CD4-positive, CD25-positive, alpha-beta regulatory T cell (primary cell): ENCODE measurements at regions not wholly inside any gene's neighbourhood (a gene's known extent, or its start where the extent isn't known, plus 50 kb on each side); places are given as distances from the start of the nearest gene placed in this dataset.
A peak's percentile ranks its signal among the peaks of the same experiment; 100 is the strongest.

ENCODE experiments used
- ATAC-seq, 2 donors: fragments of 150-1000 bp; cut with Tn5 transposase; one replicate each; pipeline ENCODE4 v1.10.0; 2021; ENCODE audit warnings: low read depth in 2 of 2, moderate number of reproducible peaks in 2 of 2, moderate library complexity in 1 of 2
- DNase-seq, 3 donors: peaks; one replicate each; pipeline versions ENCODE4 v3.0.0 to v3.0.0-alpha.2; 2012 to 2022; ENCODE audit warnings: mixed read lengths in 1 of 3
- H3K27ac ChIP-seq: one replicate; pipeline ENCODE4 v1.7.0; 2013; ENCODE audit warnings: mild to moderate bottlenecking, low read length; ENCODE audit not compliant: insufficient read depth, poor library complexity, severe bottlenecking
- H3K27me3 ChIP-seq: one replicate; pipeline ENCODE4 v1.7.0; 2013; ENCODE audit warnings: low read length; ENCODE audit not compliant: control insufficient read depth, insufficient read depth
- H3K36me3 ChIP-seq: one replicate; pipeline ENCODE4 v1.7.0; 2013; ENCODE audit warnings: mild to moderate bottlenecking, low read length, moderate library complexity; ENCODE audit not compliant: control insufficient read depth, insufficient read depth
- H3K4me1 ChIP-seq: 2 replicates; pipeline ENCODE4 v1.7.0; 2013; ENCODE audit warnings: mild to moderate bottlenecking, low read length; ENCODE audit not compliant: insufficient read depth, control insufficient read depth, poor library complexity, severe bottlenecking
- H3K4me3 ChIP-seq: one replicate; pipeline ENCODE4 v1.7.0; 2013; ENCODE audit warnings: low read depth, mild to moderate bottlenecking, low read length, moderate library complexity
- H3K9me3 ChIP-seq, 2 experiments: 1 replicate in 1 of 2; 2 replicates in 1 of 2; pipeline ENCODE4 v1.7.0; 2013; ENCODE audit warnings: low read length in 2 of 2, mild to moderate bottlenecking in 1 of 2, moderate library complexity in 1 of 2; ENCODE audit not compliant: control insufficient read depth in 2 of 2
- H3K27ac Mint-ChIP-seq, 3 donors: one replicate each; pipeline ENCODE4 v1.8.0; 2020 to 2022; ENCODE audit warnings: mild to moderate bottlenecking in 3 of 3, mixed read lengths in 3 of 3, moderate library complexity in 2 of 3
- H3K27me3 Mint-ChIP-seq: one replicate; pipeline ENCODE4 v1.8.0; 2022; ENCODE audit warnings: mild to moderate bottlenecking, mixed read lengths
- H3K36me3 Mint-ChIP-seq: one replicate; pipeline ENCODE4 v1.8.0; 2020; ENCODE audit warnings: mixed read lengths
- H3K4me1 Mint-ChIP-seq, 4 donors: one replicate each; pipeline ENCODE4 v1.8.0; 2020 to 2022; ENCODE audit warnings: mixed read lengths in 4 of 4, mild to moderate bottlenecking in 1 of 4
- H3K4me3 Mint-ChIP-seq, 4 donors: one replicate each; pipeline ENCODE4 v1.8.0; 2020 to 2022; ENCODE audit warnings: mild to moderate bottlenecking in 4 of 4, mixed read lengths in 4 of 4, moderate library complexity in 3 of 4
- H3K9me3 Mint-ChIP-seq, 7 donors: one replicate each; pipeline ENCODE4 v1.8.0; 2020 to 2022; ENCODE audit warnings: mixed read lengths in 7 of 7, mild to moderate bottlenecking in 3 of 7, moderate library complexity in 2 of 7

DNA sequence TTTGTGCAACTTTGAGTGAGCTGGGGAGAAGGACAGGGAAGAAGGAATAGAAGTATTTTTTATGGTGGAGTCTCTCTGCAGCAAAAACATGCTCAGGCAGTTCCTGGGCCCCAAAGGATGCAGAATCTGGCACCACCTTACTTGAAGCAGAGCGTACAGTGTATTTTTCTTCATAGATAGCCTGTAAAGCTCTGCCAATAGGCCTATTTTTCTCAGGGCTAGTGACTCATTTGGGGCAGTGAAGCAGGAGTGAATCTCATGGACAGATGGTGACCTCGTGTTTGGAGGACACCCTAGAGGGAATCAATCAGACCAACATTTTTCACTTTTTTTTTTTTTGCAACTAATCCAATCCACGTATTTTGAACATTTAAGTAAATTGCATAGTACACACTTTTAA, 268.1 kb upstream of the CXCR4 start:
- Mint-ChIP-seq H3K4me1 (peaks cover 5 to 54% (median 46%) of the 10 kb centered on the region in 4 donors), H3K27me3 (peaks cover 4% of the 10 kb centered on the region), H3K36me3 (no peaks in the 10 kb centered on the region), H3K4me3 (no peak overlapping the region), H3K27ac (no peak overlapping the region), H3K9me3 (no peaks in the 10 kb centered on the region)
- no peaks in the 10 kb centered on the region for H3K9me3 ChIP-seq
- no peaks in the 10 kb centered on the region for H3K27me3 ChIP-seq
- H3K36me3 ChIP-seq = no peaks in the 10 kb centered on the region
- no peak overlapping the region for H3K4me3 ChIP-seq
- DNase-seq = no peak
- no peak for ATAC-seq
- H3K4me1 ChIP-seq = peaks cover 36% of the 10 kb centered on the region
- no peak overlapping the region for H3K27ac ChIP-seq

- Mint-ChIP-seq H3K4me1 (peaks cover 5 to 46% (median 37%) of the 10 kb centered on the region in 4 donors), H3K27me3 (peaks cover 4% of the 10 kb centered on the region), H3K36me3 (no peaks in the 10 kb centered on the region), H3K27ac (peak overlapping the region in 2 of 3 donors; percentile 95 to 98), H3K4me3 (peak overlapping the region; percentile 9 to 78 (median 38)), H3K9me3 (no peaks in the 10 kb centered on the region)
- no peak overlapping the region for H3K27ac ChIP-seq
- no peaks in the 10 kb centered on the region for H3K36me3 ChIP-seq
- no peaks in the 10 kb centered on the region for H3K9me3 ChIP-seq
- H3K27me3 ChIP-seq = no peaks in the 10 kb centered on the region
- peaks cover 36% of the 10 kb centered on the region for H3K4me1 ChIP-seq
- DNase-seq (peak; percentile 30 to 78 (median 73)), ATAC-seq (peak; percentile 76 to 81)
- peak overlapping the region; percentile 38 for H3K4me3 ChIP-seq
These were observed 266.8 kb upstream of the CXCR4 start for GRCh38 chr2:136384531-136385303.

DNA sequence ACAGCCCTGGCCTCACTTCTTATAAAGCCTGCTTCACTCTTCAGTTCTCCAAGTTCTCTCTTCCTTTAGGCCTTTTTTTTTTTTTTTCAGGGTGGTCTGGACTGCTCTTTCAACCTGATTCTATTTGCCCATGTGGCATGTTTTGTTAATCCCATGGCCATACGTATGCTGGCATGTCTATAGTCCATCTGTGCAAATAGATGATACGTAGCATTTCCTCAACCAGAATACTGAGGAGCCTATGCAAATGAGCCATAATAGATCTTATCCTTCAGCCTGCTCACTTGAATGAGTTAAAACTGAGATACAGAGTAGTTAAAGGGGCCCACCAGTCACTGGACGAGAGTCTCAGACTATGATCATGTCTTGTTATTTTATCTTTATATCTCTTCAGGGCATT, 265.2 kb upstream of the CXCR4 start:
- ATAC-seq (no peak), DNase-seq (no peak)
- no peaks in the 10 kb centered on the region for H3K9me3 ChIP-seq
- H3K27me3 ChIP-seq = no peaks in the 10 kb centered on the region
- Mint-ChIP-seq H3K4me1 (peaks cover 5 to 47% (median 39%) of the 10 kb centered on the region in 4 donors), H3K9me3 (no peaks in the 10 kb centered on the region), H3K4me3 (peak overlapping the region; percentile 48 to 73 (median 60)), H3K27me3 (no peaks in the 10 kb centered on the region), H3K27ac (peak overlapping the region; percentile 90 to 98 (median 95)), H3K36me3 (no peaks in the 10 kb centered on the region)
- peak overlapping the region; percentile 34 for H3K4me3 ChIP-seq
- H3K27ac ChIP-seq = peak overlapping the region; percentile 74
- H3K4me1 ChIP-seq = peaks cover 42% of the 10 kb centered on the region
- no peaks in the 10 kb centered on the region for H3K36me3 ChIP-seq

DNA sequence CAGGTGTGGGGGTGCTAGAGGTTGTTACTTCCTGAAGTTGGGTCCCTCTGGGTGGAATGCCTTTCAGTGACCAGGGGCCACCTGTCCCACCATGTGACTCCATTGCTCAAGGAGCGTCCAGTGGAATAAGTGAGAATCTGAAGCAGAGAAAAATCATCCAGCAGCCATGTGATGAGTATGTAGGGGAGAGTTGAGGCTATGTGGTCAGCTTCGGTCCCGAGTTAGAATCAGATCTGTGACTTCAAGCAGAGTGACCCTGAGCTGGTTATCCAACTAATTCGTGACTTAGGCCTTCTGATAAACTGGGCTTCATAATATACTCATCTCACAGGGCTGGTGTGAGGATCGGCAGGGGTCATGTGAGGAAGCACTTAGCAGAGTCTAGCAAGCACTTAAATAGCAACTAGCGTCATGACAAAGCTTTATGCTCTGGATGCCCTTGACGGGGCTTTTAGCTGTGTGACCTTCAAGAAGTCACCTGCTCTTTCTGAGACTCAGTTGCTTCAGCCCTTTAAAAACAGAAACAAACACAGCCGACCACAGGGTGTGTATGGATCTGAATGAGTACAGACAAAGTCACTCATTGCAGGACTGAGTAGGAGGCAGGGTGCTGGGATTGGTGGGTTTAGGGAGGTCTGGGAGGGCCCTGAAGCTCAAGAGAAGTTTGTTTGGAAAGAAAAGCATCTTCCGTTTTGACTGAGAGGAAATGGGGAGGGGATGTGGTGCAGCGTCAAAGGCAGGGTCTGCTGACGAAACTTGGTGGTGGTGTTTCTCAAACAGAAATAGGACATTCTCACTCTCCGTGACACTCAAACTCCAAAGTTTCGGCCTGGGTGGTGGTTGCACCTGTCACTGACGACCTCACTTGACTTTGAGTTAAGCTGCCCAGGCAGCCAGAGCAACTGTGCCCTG, 264.0 kb upstream of the CXCR4 start:
- DNase-seq (peak; percentile 33 to 92 (median 83)), ATAC-seq (peak; percentile 61 to 64)
- Histone ChIP-seq H3K27ac (peak overlapping the region; percentile 74), H3K4me1 (peaks cover 42% of the 10 kb centered on the region), H3K9me3 (no peaks in the 10 kb centered on the region), H3K27me3 (no peaks in the 10 kb centered on the region), H3K36me3 (no peaks in the 10 kb centered on the region), H3K4me3 (peak overlapping the region; percentile 34)
- Mint-ChIP-seq H3K36me3 (no peaks in the 10 kb centered on the region), H3K27me3 (no peaks in the 10 kb centered on the region), H3K27ac (peak overlapping the region; percentile 90 to 98 (median 95)), H3K4me1 (peaks cover 5 to 54% (median 44%) of the 10 kb centered on the region in 4 donors), H3K9me3 (no peaks in the 10 kb centered on the region), H3K4me3 (peak overlapping the region; percentile 48 to 81 (median 66))

GRCh38 chr2:136381245-136381644, 263.3 kb upstream of the CXCR4 start:
- ATAC-seq = no peak
- peaks cover 5 to 61% (median 50%) of the 10 kb centered on the region in 4 donors for H3K4me1 Mint-ChIP-seq

GRCh38 chr2:136378712-136379595, 261.0 kb upstream of the CXCR4 start:
- Histone ChIP-seq H3K9me3 (no peaks in the 10 kb centered on the region), H3K27ac (no peak overlapping the region), H3K4me1 (peaks cover 55% of the 10 kb centered on the region), H3K36me3 (no peaks in the 10 kb centered on the region), H3K4me3 (no peak overlapping the region), H3K27me3 (no peaks in the 10 kb centered on the region)
- Mint-ChIP-seq H3K27ac (peak overlapping the region; percentile 24 to 88 (median 74)), H3K27me3 (no peaks in the 10 kb centered on the region), H3K36me3 (no peaks in the 10 kb centered on the region), H3K9me3 (peaks cover 0 to 2% (median 0%) of the 10 kb centered on the region in 7 donors), H3K4me3 (peak overlapping the region in 1 of 4 donors; percentile 0), H3K4me1 (peaks cover 18 to 72% (median 63%) of the 10 kb centered on the region in 4 donors)
- ATAC-seq = peak; percentile 68 to 72
- DNase-seq = peak; percentile 53 to 91 (median 76)

More at GRCh38 chr2:136381245-136381644, 263.3 kb upstream of the CXCR4 start:
- Histone ChIP-seq H3K4me1 (peaks cover 46% of the 10 kb centered on the region), H3K27me3 (no peaks in the 10 kb centered on the region), H3K9me3 (no peaks in the 10 kb centered on the region), H3K36me3 (no peaks in the 10 kb centered on the region), H3K4me3 (no peak overlapping the region), H3K27ac (peak overlapping the region; percentile 74)
- Mint-ChIP-seq H3K9me3 (no peaks in the 10 kb centered on the region), H3K27ac (peak overlapping the region; percentile 90 to 98 (median 95)), H3K36me3 (no peaks in the 10 kb centered on the region), H3K27me3 (no peaks in the 10 kb centered on the region), H3K4me3 (peak overlapping the region in 2 of 4 donors; percentile 65 to 81)
- DNase-seq = no peak
